ENCODE measurements at regions not wholly inside any gene's neighbourhood (a gene's known extent, or its start where the extent isn't known, plus 50 kb on each side); places are given as distances from the start of the nearest gene placed in this dataset.

- Histone ChIP-seq H3K9ac (ENCODE audit: low read depth in 1 of 2, low read length in 2 of 2) (no peak overlapping the region), H3K27me3 (ENCODE audit: control insufficient read depth in 4 of 4, insufficient read depth in 4 of 4, low read length in 3 of 4) (no peaks in the 10 kb centered on the region), H3K27ac (ENCODE audit: low read depth in 1 of 2, low read length in 2 of 2) (no peak overlapping the region), H3K9me3 (ENCODE audit: control insufficient read depth in 4 of 4, low read length in 3 of 4) (peaks cover 0 to 9% (median 0%) of the 10 kb centered on the region in 4 donors), H3K36me3 (ENCODE audit: control insufficient read depth in 4 of 4, insufficient read depth in 3 of 4, low read depth in 1 of 4, low read length in 3 of 4) (no peaks in the 10 kb centered on the region), H3K4me1 (ENCODE audit: control insufficient read depth in 4 of 4, insufficient read depth in 4 of 4, low read length in 3 of 4) (no peaks in the 10 kb centered on the region), H3K4me3 (ENCODE audit: low read depth in 1 of 3, low read length in 3 of 3) (no peak overlapping the region)
- no peak for TF ChIP-seq RAD21 (IDR thresholded peaks at IDR 0.05)
- TF ChIP-seq FOXA2 (IDR thresholded peaks at IDR 0.05) = no peak
- no peak for TF ChIP-seq FOXA1 (IDR thresholded peaks at IDR 0.05)
- TF ChIP-seq YY1 (IDR thresholded peaks at IDR 0.05) = no peak
- no peak for TF ChIP-seq ATF3 (IDR thresholded peaks at IDR 0.05)
- no peak for TF ChIP-seq TAF1 (conservative IDR thresholded peaks at IDR 0.05)
- no peak for TF ChIP-seq ZBTB33 (IDR thresholded peaks at IDR 0.05)
- TF ChIP-seq, protein P1, sequence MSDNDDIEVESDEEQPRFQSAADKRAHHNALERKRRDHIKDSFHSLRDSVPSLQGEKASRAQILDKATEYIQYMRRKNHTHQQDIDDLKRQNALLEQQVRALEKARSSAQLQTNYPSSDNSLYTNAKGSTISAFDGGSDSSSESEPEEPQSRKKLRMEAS (IDR thresholded peaks at IDR 0.05) = no peak
- no peak for TF ChIP-seq EGR1 (IDR thresholded peaks at IDR 0.05; ENCODE audit: low read depth in 2 of 2)
- TF ChIP-seq SP1 (IDR thresholded peaks at IDR 0.05) = no peak
- no peak for TF ChIP-seq CTCF (IDR thresholded peaks at IDR 0.05; ENCODE audit: low read depth, low read length, missing input control)
- no peak for TF ChIP-seq JUND (IDR thresholded peaks at IDR 0.05)
- WGBS = 53% methylated on average over 4 of the region's 4 CpGs
- no peak for DNase-seq (ENCODE audit: low spot score)
Observed at GRCh38 chr4:127212701-127213100, 420.1 kb upstream of the INTU start.

DNA sequence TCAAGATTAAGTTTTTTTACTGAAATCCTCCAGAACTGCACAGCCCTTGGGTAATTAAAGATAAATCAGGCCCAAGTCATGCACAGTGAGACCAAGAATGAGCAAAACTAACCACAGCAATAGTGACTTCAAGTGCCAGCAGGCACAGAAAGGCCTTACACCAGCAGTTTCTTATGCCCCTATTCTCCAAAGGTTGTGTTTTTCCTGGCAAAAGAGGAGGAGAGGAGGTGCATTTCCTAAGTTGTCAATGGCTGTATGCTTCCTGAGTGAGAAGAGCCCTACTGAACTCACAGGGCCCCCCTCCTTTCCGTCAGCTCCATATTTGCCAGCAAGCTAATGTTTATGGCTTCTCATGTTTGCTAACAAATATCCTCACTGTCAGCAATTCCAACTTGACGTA lies 418.7 kb upstream of the INTU start:
- no peaks in the 10 kb centered on the region for H3K36me3 ChIP-seq (ENCODE audit: control insufficient read depth in 4 of 4, insufficient read depth in 3 of 4, low read depth in 1 of 4, low read length in 3 of 4)
- H3K4me3 ChIP-seq (ENCODE audit: low read depth in 1 of 3, low read length in 3 of 3) = no peak overlapping the region
- H3K4me1 ChIP-seq (ENCODE audit: control insufficient read depth in 4 of 4, insufficient read depth in 4 of 4, low read length in 3 of 4) = no peaks in the 10 kb centered on the region
- H3K27me3 ChIP-seq (ENCODE audit: control insufficient read depth in 4 of 4, insufficient read depth in 4 of 4, low read length in 3 of 4) = no peaks in the 10 kb centered on the region
- no peak overlapping the region for H3K27ac ChIP-seq (ENCODE audit: low read depth in 1 of 2, low read length in 2 of 2)
- TF ChIP-seq CTCF (IDR thresholded peaks at IDR 0.05; ENCODE audit: low read depth, low read length, missing input control) (no peak), RAD21 (IDR thresholded peaks at IDR 0.05) (no peak), RXRA (IDR thresholded peaks at IDR 0.05) (no peak), NR2F2 (IDR thresholded peaks at IDR 0.05) (peak; percentile 55), JUND (IDR thresholded peaks at IDR 0.05) (no peak), GABPA (IDR thresholded peaks at IDR 0.05 in 1 of 2, conservative IDR thresholded peaks at IDR 0.05 in 1 of 2) (no peak)
- TF ChIP-seq, protein P2, sequence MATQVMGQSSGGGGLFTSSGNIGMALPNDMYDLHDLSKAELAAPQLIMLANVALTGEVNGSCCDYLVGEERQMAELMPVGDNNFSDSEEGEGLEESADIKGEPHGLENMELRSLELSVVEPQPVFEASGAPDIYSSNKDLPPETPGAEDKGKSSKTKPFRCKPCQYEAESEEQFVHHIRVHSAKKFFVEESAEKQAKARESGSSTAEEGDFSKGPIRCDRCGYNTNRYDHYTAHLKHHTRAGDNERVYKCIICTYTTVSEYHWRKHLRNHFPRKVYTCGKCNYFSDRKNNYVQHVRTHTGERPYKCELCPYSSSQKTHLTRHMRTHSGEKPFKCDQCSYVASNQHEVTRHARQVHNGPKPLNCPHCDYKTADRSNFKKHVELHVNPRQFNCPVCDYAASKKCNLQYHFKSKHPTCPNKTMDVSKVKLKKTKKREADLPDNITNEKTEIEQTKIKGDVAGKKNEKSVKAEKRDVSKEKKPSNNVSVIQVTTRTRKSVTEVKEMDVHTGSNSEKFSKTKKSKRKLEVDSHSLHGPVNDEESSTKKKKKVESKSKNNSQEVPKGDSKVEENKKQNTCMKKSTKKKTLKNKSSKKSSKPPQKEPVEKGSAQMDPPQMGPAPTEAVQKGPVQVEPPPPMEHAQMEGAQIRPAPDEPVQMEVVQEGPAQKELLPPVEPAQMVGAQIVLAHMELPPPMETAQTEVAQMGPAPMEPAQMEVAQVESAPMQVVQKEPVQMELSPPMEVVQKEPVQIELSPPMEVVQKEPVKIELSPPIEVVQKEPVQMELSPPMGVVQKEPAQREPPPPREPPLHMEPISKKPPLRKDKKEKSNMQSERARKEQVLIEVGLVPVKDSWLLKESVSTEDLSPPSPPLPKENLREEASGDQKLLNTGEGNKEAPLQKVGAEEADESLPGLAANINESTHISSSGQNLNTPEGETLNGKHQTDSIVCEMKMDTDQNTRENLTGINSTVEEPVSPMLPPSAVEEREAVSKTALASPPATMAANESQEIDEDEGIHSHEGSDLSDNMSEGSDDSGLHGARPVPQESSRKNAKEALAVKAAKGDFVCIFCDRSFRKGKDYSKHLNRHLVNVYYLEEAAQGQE (IDR thresholded peaks at IDR 0.05) = no peak
- TF ChIP-seq, protein P1 (IDR thresholded peaks at IDR 0.05) = no peak
- WGBS = 31% methylated on average over 2 of the region's 2 CpGs
- peaks cover 0 to 9% (median 0%) of the 10 kb centered on the region in 4 donors for H3K9me3 ChIP-seq (ENCODE audit: control insufficient read depth in 4 of 4, low read length in 3 of 4)
- no peak for DNase-seq (ENCODE audit: low spot score)
- H3K9ac ChIP-seq (ENCODE audit: low read depth in 1 of 2, low read length in 2 of 2) = no peak overlapping the region
